ENCODE measurements at regions not wholly inside any gene's neighbourhood (a gene's known extent, or its start where the extent isn't known, plus 50 kb on each side); places are given as distances from the start of the nearest gene placed in this dataset.

- Mint-ChIP-seq H3K36me3 (ENCODE audit: low read depth) (no peaks in the 10 kb centered on the region), H3K4me1 (ENCODE audit: low read depth) (peaks cover 5% of the 10 kb centered on the region), H3K27ac (ENCODE audit: unreplicated experiment) (no peak overlapping the region), H3K4me3 (ENCODE audit: unreplicated experiment) (no peak overlapping the region), H3K9me3 (ENCODE audit: low read depth) (no peaks in the 10 kb centered on the region), H3K27me3 (ENCODE audit: low read depth) (peaks cover 6% of the 10 kb centered on the region)
- no peak for DNase-seq (ENCODE audit: low spot score)
- no peak for TF ChIP-seq CTCF (IDR thresholded peaks at IDR 0.05)
Measured at GRCh38 chr6:1201547-1202200, 110.2 kb upstream of the FOXQ1 start.

GRCh38 chr6:1200409-1201101, 111.3 kb upstream of the FOXQ1 start:
- no peak overlapping the region for H3K4me3 Mint-ChIP-seq (ENCODE audit: unreplicated experiment)
- peaks cover 5% of the 10 kb centered on the region for H3K27me3 Mint-ChIP-seq (ENCODE audit: low read depth)
- H3K36me3 Mint-ChIP-seq (ENCODE audit: low read depth) = no peaks in the 10 kb centered on the region
- TF ChIP-seq CTCF (IDR thresholded peaks at IDR 0.05) = no peak
- H3K27ac Mint-ChIP-seq (ENCODE audit: unreplicated experiment) = no peak overlapping the region
- H3K4me1 Mint-ChIP-seq (ENCODE audit: low read depth) = peaks cover 5% of the 10 kb centered on the region
- peaks cover 8% of the 10 kb centered on the region for H3K9me3 Mint-ChIP-seq (ENCODE audit: low read depth)
- no peak for DNase-seq (ENCODE audit: low spot score)

- TF ChIP-seq CTCF (IDR thresholded peaks at IDR 0.05) = no peak
Measured at GRCh38 chr6:1200081-1200408, 111.9 kb upstream of the FOXQ1 start.

GRCh38 chr6:1197309-1197708, 114.6 kb upstream of the FOXQ1 start:
- no peak overlapping the region for H3K27ac Mint-ChIP-seq (ENCODE audit: unreplicated experiment)
- H3K36me3 Mint-ChIP-seq (ENCODE audit: low read depth) = no peaks in the 10 kb centered on the region
- no peak overlapping the region for H3K4me3 Mint-ChIP-seq (ENCODE audit: unreplicated experiment)
- no peak for DNase-seq (ENCODE audit: low spot score)
- H3K4me1 Mint-ChIP-seq (ENCODE audit: low read depth) = peaks cover 5% of the 10 kb centered on the region
- TF ChIP-seq CTCF (IDR thresholded peaks at IDR 0.05) = no peak
- H3K27me3 Mint-ChIP-seq (ENCODE audit: low read depth) = peaks cover 4% of the 10 kb centered on the region
- peaks cover 25% of the 10 kb centered on the region for H3K9me3 Mint-ChIP-seq (ENCODE audit: low read depth)

More at GRCh38 chr6:1200081-1200408, 111.9 kb upstream of the FOXQ1 start:
- H3K27me3 Mint-ChIP-seq (ENCODE audit: low read depth) = peaks cover 5% of the 10 kb centered on the region
- no peak for DNase-seq (ENCODE audit: low spot score)
- no peak overlapping the region for H3K4me3 Mint-ChIP-seq (ENCODE audit: unreplicated experiment)
- H3K4me1 Mint-ChIP-seq (ENCODE audit: low read depth) = peaks cover 5% of the 10 kb centered on the region
- H3K9me3 Mint-ChIP-seq (ENCODE audit: low read depth) = peaks cover 13% of the 10 kb centered on the region
- H3K36me3 Mint-ChIP-seq (ENCODE audit: low read depth) = no peaks in the 10 kb centered on the region
- no peak overlapping the region for H3K27ac Mint-ChIP-seq (ENCODE audit: unreplicated experiment)

- no peaks in the 10 kb centered on the region for H3K36me3 Mint-ChIP-seq (ENCODE audit: low read depth)
- TF ChIP-seq CTCF (IDR thresholded peaks at IDR 0.05) = no peak
- peaks cover 23% of the 10 kb centered on the region for H3K9me3 Mint-ChIP-seq (ENCODE audit: low read depth)
- peaks cover 6% of the 10 kb centered on the region for H3K4me1 Mint-ChIP-seq (ENCODE audit: low read depth)
- no peak overlapping the region for H3K27ac Mint-ChIP-seq (ENCODE audit: unreplicated experiment)
- H3K4me3 Mint-ChIP-seq (ENCODE audit: unreplicated experiment) = no peak overlapping the region
- no peak for DNase-seq (ENCODE audit: low spot score)
- peaks cover 6% of the 10 kb centered on the region for H3K27me3 Mint-ChIP-seq (ENCODE audit: low read depth)
Measured at GRCh38 chr6:1191141-1191630, 120.7 kb upstream of the FOXQ1 start.

All from chondrocyte (in vitro differentiated cells).